Breast epithelium (tissue), 4 donors: ENCODE measurements at regions not wholly inside any gene's neighbourhood (a gene's known extent, or its start where the extent isn't known, plus 50 kb on each side); places are given as distances from the start of the nearest gene placed in this dataset.

Source experiments
- DNase-seq, 2 donors: peaks; one replicate each; pipeline ENCODE4 v3.0.0-alpha.2; 2019; ENCODE audit warnings: low spot score in 2 of 2
- H3K27ac ChIP-seq, 2 donors: fragments of 200-600 bp; sonication (generic) in 1 of 2; one replicate each; pipeline ENCODE4 v1.5.1; 2016 to 2019; ENCODE audit warnings: mild to moderate bottlenecking in 1 of 2
- H3K27me3 ChIP-seq, 2 donors: fragments of 200-600 bp; sonication (generic) in 1 of 2; one replicate each; pipeline versions ENCODE4 v1.5.1 to v1.6.0; 2017 to 2019; ENCODE audit warnings: control low read depth in 1 of 2, mild to moderate bottlenecking in 1 of 2
- H3K36me3 ChIP-seq: fragments of 200-600 bp; one replicate; pipeline ENCODE4 v1.5.1; 2019
- H3K4me1 ChIP-seq, 2 donors: fragments of 200-600 bp; sonication (generic); one replicate each; pipeline ENCODE4 v1.5.1; 2016 to 2019; ENCODE audit warnings: control low read depth in 1 of 2
- H3K4me3 ChIP-seq, 3 donors: fragments of 200-600 bp; sonication (generic); 1 replicate in 2 of 3; 2 replicates in 1 of 3; pipeline ENCODE4 v1.5.1; 2016 to 2019; ENCODE audit warnings: mild to moderate bottlenecking in 3 of 3, moderate library complexity in 2 of 3
- H3K9me3 ChIP-seq, 2 donors: fragments of 200-600 bp; sonication (generic) in 1 of 2; one replicate each; pipeline ENCODE4 v1.5.1; 2016 to 2019; ENCODE audit warnings: control low read depth in 1 of 2
- CTCF ChIP-seq, 3 donors: fragments of 450-650 bp; IDR thresholded peaks; one replicate each; pipeline ENCODE4 v1.5.1; 2016 to 2017; ENCODE audit warnings: antibody characterized with exemption in 3 of 3, mild to moderate bottlenecking in 3 of 3, moderate library complexity in 3 of 3
- POLR2A ChIP-seq: fragments of 450-650 bp; IDR thresholded peaks from one replicate; pipeline ENCODE4 v1.6.1; 2016; ENCODE audit warnings: antibody characterized with exemption, mild to moderate bottlenecking, moderate library complexity
- POLR2AphosphoS5 ChIP-seq, 3 donors: sonication (generic); formaldehyde crosslinking; IDR thresholded peaks; one replicate each; pipeline ENCODE4 v1.6.1; 2017; ENCODE audit warnings: antibody characterized with exemption in 3 of 3
- intact Hi-C: fragments of 100-400 bp; cut with DNase I; formaldehyde crosslinking; loops from one replicate; pipeline ENCODE4 v1.15.1; 2023; ENCODE audit warnings: low total_unique reads

- intact Hi-C loops, result no loop called here
- no peaks in the 10 kb centered on the region for H3K4me1 ChIP-seq
- TF ChIP-seq CTCF (IDR thresholded peaks at IDR 0.05) (no peak), POLR2AphosphoS5 (IDR thresholded peaks at IDR 0.05) (no peak), POLR2A (no peak)
- no peaks in the 10 kb centered on the region for H3K27me3 ChIP-seq
- H3K36me3 ChIP-seq, result no peaks in the 10 kb centered on the region
- no peak overlapping the region for H3K4me3 ChIP-seq
- H3K9me3 ChIP-seq, result no peaks in the 10 kb centered on the region
- H3K27ac ChIP-seq, result no peak overlapping the region
- DNase-seq, result no peak
Observed at GRCh38 chr4:123468479-123469031, 72.0 kb downstream of the SPRY1 start.

- no peaks in the 10 kb centered on the region for H3K36me3 ChIP-seq
- H3K27me3 ChIP-seq, result no peaks in the 10 kb centered on the region
- H3K4me3 ChIP-seq, result no peak overlapping the region
- no peak for DNase-seq
- no peak for TF ChIP-seq CTCF (IDR thresholded peaks at IDR 0.05)
- no peak for TF ChIP-seq POLR2A
- TF ChIP-seq POLR2AphosphoS5 (IDR thresholded peaks at IDR 0.05), result no peak
- no peaks in the 10 kb centered on the region for H3K4me1 ChIP-seq
- H3K27ac ChIP-seq, result no peak overlapping the region
- intact Hi-C loops, result no loop called here
- no peaks in the 10 kb centered on the region for H3K9me3 ChIP-seq
Observed at GRCh38 chr4:123469245-123469644, 72.7 kb downstream of the SPRY1 start.

- Histone ChIP-seq H3K36me3 (no peaks in the 10 kb centered on the region), H3K27me3 (no peaks in the 10 kb centered on the region), H3K4me1 (no peaks in the 10 kb centered on the region), H3K27ac (no peak overlapping the region), H3K4me3 (no peak overlapping the region), H3K9me3 (no peaks in the 10 kb centered on the region)
- intact Hi-C loops, result no loop called here
- no peak for TF ChIP-seq POLR2AphosphoS5 (IDR thresholded peaks at IDR 0.05)
- no peak for TF ChIP-seq CTCF (IDR thresholded peaks at IDR 0.05)
- TF ChIP-seq POLR2A, result no peak
- no peak for DNase-seq
Observed at GRCh38 chr4:123469696-123470095, 73.1 kb downstream of the SPRY1 start.

GRCh38 chr4:123470640-123471039, 74.0 kb downstream of the SPRY1 start:
- DNase-seq, result no peak
- Histone ChIP-seq H3K4me3 (no peak overlapping the region), H3K36me3 (no peaks in the 10 kb centered on the region), H3K4me1 (no peaks in the 10 kb centered on the region), H3K27ac (no peak overlapping the region), H3K9me3 (no peaks in the 10 kb centered on the region), H3K27me3 (no peaks in the 10 kb centered on the region)
- TF ChIP-seq CTCF (IDR thresholded peaks at IDR 0.05) (no peak), POLR2A (no peak), POLR2AphosphoS5 (IDR thresholded peaks at IDR 0.05) (no peak)
- intact Hi-C loops, result no loop called here

GRCh38 chr4:123471655-123472369, 75.2 kb downstream of the SPRY1 start:
- no peak for DNase-seq
- Histone ChIP-seq H3K4me1 (no peaks in the 10 kb centered on the region), H3K4me3 (no peak overlapping the region), H3K9me3 (no peaks in the 10 kb centered on the region), H3K36me3 (no peaks in the 10 kb centered on the region), H3K27me3 (no peaks in the 10 kb centered on the region), H3K27ac (no peak overlapping the region)
- TF ChIP-seq CTCF (IDR thresholded peaks at IDR 0.05) (no peak), POLR2A (no peak), POLR2AphosphoS5 (IDR thresholded peaks at IDR 0.05) (no peak)
- intact Hi-C loops, result no loop called here
